PC-3 (cell line): ENCODE measurements at regions not wholly inside any gene's neighbourhood (a gene's known extent, or its start where the extent isn't known, plus 50 kb on each side); places are given as distances from the start of the nearest gene placed in this dataset.

Experiments
- CTCF ChIP-seq: fragments of 300-600 bp; sonication (generic); conservative IDR thresholded peaks from 2 replicates; pipeline ENCODE4 v1.5.1; 2017; ENCODE audit warnings: antibody characterized with exemption, low read depth, mild to moderate bottlenecking, low read length
- EZH2 ChIP-seq: fragments of 300-600 bp; sonication (generic); IDR thresholded peaks from one replicate; pipeline ENCODE4 v1.6.1; 2017; ENCODE audit warnings: antibody characterized with exemption, mild to moderate bottlenecking, low read length; ENCODE audit not compliant: unreplicated experiment
- EZH2phosphoT487 ChIP-seq: fragments of 300-600 bp; sonication (generic); IDR thresholded peaks from 2 replicates; pipeline ENCODE4 v1.6.1; 2018; ENCODE audit warnings: mild to moderate bottlenecking, antibody characterized with exemption, low read length, borderline replicate concordance

GRCh38 chr7:41152179-41152678 lies 550.7 kb downstream of the INHBA start:
- TF ChIP-seq CTCF (no peak), EZH2 (no peak), EZH2phosphoT487 (no peak)
